HG02588 (cell line): ENCODE measurements at regions not wholly inside any gene's neighbourhood (a gene's known extent, or its start where the extent isn't known, plus 50 kb on each side); places are given as distances from the start of the nearest gene placed in this dataset.

ENCODE experiments used
- ATAC-seq: cut with Tn5 transposase; IDR thresholded peaks from one replicate; pipeline ENCODE4 v1.9.1; 2021; ENCODE audit warnings: mild to moderate bottlenecking, moderate library complexity; ENCODE audit not compliant: unreplicated experiment

GRCh38 chr2:9137379-9138150 lies 69.0 kb upstream of the ASAP2 start:
- no peak for ATAC-seq

- no peak for ATAC-seq
Observed at GRCh38 chr2:9135822-9136558, 70.6 kb upstream of the ASAP2 start.

GRCh38 chr2:9127316-9127715 lies 79.3 kb upstream of the ASAP2 start:
- no peak for ATAC-seq

DNA sequence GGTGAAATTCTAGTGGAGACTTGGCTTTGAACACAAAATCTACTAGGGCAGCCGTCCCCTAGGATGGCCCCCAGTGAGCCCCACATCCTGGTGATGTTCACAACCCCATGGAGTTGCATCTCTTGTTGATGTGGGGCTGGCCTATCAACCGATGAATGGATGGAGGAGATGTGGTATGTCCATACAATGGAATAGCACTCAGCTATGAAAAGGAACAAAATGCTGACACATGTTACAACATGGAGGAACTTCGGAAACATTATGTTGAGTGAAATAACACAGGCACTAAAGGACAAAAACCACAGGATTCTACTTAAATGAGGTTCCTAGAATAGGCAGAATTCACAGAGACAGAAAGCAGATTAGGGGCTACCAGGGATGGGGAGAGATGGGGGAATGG lies 80.1 kb upstream of the ASAP2 start:
- ATAC-seq, result no peak

DNA sequence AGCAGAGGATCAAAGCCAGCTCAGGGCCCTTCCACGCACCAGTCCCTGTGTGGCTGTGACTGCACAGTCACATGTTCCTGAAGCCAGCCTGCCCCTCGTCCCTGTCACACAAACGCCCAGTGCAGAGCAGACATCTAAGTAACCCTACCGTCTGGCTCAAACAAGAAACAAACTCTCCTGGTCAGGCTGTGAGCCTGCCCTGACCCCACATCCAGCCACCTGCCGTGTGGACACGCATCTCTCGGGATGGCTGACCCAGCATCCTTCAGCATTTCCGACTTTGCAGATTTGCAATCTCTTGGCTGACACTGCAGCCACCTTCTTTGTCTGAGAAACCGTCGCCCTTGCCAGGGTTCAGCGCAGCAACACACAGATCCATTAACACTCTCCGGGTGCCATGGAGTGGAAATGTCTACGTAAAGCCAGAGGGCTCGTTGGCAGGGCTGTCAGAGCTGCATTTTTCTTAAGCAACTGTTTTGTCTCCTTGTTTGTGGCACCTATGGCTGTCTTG lies 82.3 kb upstream of the ASAP2 start:
- ATAC-seq, result no peak

DNA sequence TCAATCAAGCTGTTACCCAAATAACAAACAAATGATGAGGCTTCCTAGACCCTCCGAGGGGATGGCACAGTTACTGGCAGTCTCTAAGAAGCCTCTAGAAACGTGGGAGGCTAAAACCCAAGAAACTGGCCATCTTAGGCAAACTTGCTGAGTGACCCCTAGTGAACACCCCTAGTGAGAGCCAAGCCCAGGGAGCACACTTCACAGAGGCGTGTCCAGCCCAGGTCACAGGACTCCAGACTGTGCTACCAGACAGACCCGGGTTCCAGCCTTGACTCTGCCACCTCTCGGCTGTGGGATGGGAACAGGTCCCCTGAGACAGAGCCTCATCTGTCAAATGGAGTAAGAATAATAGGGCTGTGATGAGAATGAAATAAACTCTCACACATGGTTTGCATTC lies 83.5 kb upstream of the ASAP2 start:
- no peak for ATAC-seq

DNA sequence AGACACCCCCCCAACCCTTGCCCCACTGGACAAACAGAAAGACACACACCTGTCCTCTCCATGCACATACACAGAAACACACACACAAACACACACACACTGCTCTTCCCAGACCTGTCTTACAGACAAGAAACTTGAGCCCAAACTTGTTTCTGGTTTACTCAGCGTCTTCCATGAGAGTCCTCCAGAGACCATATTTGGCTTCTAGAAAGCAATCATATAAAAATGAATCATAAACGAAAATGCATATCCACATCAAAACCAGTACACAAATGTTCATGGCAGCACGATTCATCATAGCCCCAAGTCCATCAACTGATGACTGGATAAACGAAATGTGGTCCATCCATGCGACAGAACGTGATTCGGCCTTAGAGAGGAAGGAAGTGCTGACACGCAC lies 84.2 kb upstream of the ASAP2 start:
- ATAC-seq, result no peak

- ATAC-seq, result no peak
Observed at GRCh38 chr2:9118383-9118960, 88.1 kb upstream of the ASAP2 start.

- no peak for ATAC-seq
Observed at GRCh38 chr2:9115229-9115628, 91.4 kb upstream of the ASAP2 start.

DNA sequence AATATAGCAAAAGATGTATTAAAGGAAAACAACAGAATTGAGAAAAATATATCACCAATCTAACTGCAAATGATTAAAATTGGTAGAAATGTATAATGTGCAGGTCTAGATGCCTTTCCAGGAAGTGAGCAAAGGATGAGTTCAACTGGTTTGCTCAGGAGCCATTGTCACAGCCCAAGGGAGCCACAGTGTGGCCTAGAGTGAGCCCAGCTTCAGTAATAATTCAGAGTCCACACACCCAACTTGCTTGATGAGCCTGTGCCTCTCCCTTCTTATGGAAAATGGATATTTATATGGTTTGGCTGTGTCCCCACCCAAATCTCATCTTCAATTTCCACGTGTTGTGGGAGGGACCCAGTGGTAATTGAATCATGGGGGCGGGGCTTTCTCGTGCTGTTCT lies 92.2 kb upstream of the ASAP2 start:
- no peak for ATAC-seq

DNA sequence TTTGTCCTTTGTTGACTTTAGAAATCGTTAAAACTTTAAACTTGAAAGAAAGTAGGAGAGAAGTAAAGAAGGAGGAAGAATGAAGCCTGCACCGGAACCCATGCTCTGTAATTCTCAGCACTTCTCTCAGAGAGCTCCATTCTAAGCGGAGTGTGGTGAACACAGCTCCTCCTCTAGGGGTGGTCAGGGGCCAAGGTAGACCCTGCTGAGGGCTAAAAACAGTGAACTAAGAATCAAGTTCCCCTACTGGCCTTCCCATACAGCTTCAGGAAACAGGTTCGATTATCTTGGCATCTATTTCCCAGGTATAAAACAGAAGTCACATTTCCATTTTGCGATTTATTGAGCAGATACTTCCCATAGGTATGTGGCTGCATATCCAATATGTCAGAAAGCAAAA lies 92.7 kb upstream of the ASAP2 start:
- ATAC-seq, result no peak

GRCh38 chr2:9113262-9113661 lies 93.3 kb upstream of the ASAP2 start:
- no peak for ATAC-seq

GRCh38 chr2:9112079-9112721 lies 94.4 kb upstream of the ASAP2 start:
- ATAC-seq, result no peak

- ATAC-seq, result no peak
Observed at GRCh38 chr2:9110893-9111569, 95.6 kb upstream of the ASAP2 start.

DNA sequence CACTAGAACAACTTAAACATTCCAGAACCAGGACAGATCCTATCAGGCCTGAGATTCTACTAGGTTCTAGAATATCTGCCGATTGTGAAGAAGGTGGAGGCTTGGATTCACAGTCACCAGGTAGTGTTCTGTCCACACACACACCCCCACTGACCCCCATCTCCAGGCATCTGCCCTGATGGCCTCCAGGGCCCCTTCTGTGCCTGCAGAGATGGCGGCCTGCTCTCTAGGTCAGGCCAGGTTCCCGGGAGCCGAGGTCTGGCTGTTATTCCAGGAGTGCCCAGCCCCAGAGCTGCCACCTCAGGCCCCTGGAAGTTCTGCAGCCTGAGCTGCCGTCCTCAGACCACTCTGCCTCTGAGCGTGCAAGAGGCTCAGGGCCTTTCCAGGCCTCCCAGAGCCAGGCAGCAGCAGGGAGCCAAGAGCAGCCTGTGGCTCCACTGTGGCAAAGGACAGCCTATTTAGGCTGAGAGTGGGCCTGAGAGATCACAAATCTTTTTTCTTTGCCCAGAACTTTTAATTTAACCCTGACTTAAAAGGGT lies 96.2 kb upstream of the ASAP2 start:
- ATAC-seq, result no peak

GRCh38 chr2:9109871-9110270 lies 96.7 kb upstream of the ASAP2 start:
- ATAC-seq, result no peak

- no peak for ATAC-seq
Observed at GRCh38 chr2:9108210-9108967, 98.2 kb upstream of the ASAP2 start.

GRCh38 chr2:9107168-9108025 lies 99.2 kb upstream of the ASAP2 start:
- no peak for ATAC-seq
